ENCODE measurements at regions not wholly inside any gene's neighbourhood (a gene's known extent, or its start where the extent isn't known, plus 50 kb on each side); places are given as distances from the start of the nearest gene placed in this dataset.
A peak's percentile ranks its signal among the peaks of the same experiment; 100 is the strongest.

DNA sequence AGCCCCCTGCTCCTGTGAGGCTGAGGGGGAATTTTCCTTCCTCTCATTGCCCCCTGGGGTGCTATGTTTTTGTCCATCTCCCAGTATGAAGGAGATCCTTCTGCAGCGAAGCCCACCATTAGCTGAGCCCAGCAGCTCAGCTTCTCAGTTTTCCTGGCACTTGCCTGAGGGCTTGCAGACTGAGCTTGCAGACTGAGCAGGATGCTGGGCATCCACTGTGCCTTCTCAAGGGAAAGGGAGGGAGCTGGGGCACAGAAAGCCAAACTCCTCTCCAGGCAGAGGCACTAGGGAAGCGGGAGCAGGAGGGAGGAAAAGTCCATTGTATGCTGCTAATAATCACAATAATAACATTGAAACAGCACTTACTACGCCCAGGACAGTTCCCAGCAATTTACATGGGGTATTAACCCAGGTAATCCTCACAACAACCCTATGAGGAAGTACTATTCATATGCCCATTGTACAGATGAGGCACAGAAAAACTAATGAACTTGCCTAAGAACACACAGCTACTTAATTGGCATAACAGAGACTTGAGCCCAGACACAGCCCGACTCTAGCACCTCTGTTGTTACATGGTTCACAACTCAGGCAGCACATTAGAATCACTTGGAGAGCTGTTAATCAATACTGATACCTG lies 86.9 kb upstream of the SSBP2 start:
- Mint-ChIP-seq H3K27me3 (ENCODE audit: low read depth in 3 of 3) (no peaks in the 10 kb centered on the region), H3K36me3 (no peaks in the 10 kb centered on the region), H3K4me3 (no peak overlapping the region), H3K9me3 (no peaks in the 10 kb centered on the region), H3K4me1 (peaks cover 14% of the 10 kb centered on the region), H3K27ac (peak overlapping the region in 1 of 7 donors; percentile 78)
- Histone ChIP-seq H3K4me3 (replicated peaks in 1 of 3; ENCODE audit: low read depth in 2 of 3, low read length in 3 of 3) (no peak overlapping the region), H3K27ac (ENCODE audit: low read depth in 1 of 2, low read length in 2 of 2) (no peak overlapping the region), H3K4me1 (ENCODE audit: control insufficient read depth in 1 of 2, insufficient read depth in 2 of 2, low read length in 2 of 2) (no peaks in the 10 kb centered on the region), H4K20me1 (ENCODE audit: insufficient read depth, low read length) (no peaks in the 10 kb centered on the region), H3K9ac (ENCODE audit: insufficient read depth, low read length, poor library complexity, severe bottlenecking) (no peak overlapping the region), H2AFZ (ENCODE audit: insufficient read depth, low read depth, low read length, poor library complexity, severe bottlenecking) (peak overlapping the region; percentile 62), H3K79me2 (ENCODE audit: insufficient read depth, low read length) (no peaks in the 10 kb centered on the region), H3K36me3 (replicated peaks in 1 of 2; ENCODE audit: control insufficient read depth in 1 of 2, insufficient read depth in 2 of 2, low read length in 2 of 2) (no peaks in the 10 kb centered on the region), H3K9me3 (replicated peaks in 1 of 2; ENCODE audit: control insufficient read depth in 1 of 2, insufficient read depth in 1 of 2, low read length in 2 of 2) (no peaks in the 10 kb centered on the region), H3K27me3 (ENCODE audit: control insufficient read depth in 2 of 2, insufficient read depth in 2 of 2, low read length in 2 of 2) (no peaks in the 10 kb centered on the region), H3K4me2 (replicated peaks; ENCODE audit: extremely low read depth, low read length, poor library complexity, severe bottlenecking) (no peak overlapping the region)
- TF ChIP-seq, protein P1, sequence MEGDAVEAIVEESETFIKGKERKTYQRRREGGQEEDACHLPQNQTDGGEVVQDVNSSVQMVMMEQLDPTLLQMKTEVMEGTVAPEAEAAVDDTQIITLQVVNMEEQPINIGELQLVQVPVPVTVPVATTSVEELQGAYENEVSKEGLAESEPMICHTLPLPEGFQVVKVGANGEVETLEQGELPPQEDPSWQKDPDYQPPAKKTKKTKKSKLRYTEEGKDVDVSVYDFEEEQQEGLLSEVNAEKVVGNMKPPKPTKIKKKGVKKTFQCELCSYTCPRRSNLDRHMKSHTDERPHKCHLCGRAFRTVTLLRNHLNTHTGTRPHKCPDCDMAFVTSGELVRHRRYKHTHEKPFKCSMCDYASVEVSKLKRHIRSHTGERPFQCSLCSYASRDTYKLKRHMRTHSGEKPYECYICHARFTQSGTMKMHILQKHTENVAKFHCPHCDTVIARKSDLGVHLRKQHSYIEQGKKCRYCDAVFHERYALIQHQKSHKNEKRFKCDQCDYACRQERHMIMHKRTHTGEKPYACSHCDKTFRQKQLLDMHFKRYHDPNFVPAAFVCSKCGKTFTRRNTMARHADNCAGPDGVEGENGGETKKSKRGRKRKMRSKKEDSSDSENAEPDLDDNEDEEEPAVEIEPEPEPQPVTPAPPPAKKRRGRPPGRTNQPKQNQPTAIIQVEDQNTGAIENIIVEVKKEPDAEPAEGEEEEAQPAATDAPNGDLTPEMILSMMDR (IDR thresholded peaks at IDR 0.05), result no peak
- intact Hi-C loops (cut with micrococcal nuclease), result loop anchor here in 1 of 2 donors (5.0 kb wide), 1 partner anchor 410 kb away; no protein-coding TSS in a partner anchor
- no peak for DNase-seq
- WGBS (ENCODE audit: insufficient coverage), result 100% methylated on average over 2 of the region's 4 CpGs

DNA sequence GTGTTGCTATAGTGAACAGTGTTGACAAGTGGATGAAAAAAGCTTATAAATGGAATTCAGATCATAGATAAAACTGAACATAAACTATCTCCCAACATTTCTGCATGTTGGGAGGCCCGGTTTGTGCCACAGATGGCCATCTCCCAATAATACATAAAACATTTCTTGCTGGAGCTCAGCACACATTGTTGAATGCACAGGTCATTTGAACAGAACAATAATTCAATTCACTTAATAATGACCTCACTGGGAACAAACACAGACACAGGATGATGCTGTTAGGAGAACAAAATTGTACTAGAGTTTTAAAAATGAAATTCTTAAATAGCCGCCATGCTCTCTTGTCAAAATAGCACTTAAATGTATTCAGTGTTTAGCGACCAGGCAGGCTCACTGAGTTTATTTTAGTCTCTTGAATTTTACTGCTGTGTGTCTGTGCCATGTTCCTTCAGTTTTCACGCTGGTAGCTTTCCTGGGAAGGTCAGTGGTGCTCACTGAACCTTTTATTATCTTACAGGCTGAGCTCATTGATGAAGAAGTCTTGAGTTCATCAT lies 85.0 kb upstream of the SSBP2 start:
- Histone ChIP-seq H3K9ac (ENCODE audit: insufficient read depth, low read length, poor library complexity, severe bottlenecking) (no peak overlapping the region), H4K20me1 (ENCODE audit: insufficient read depth, low read length) (no peaks in the 10 kb centered on the region), H3K27ac (ENCODE audit: low read depth in 1 of 2, low read length in 2 of 2) (no peak overlapping the region), H3K4me1 (ENCODE audit: control insufficient read depth in 1 of 2, insufficient read depth in 2 of 2, low read length in 2 of 2) (peaks cover 0 to 4% of the 10 kb centered on the region in 2 donors), H3K4me2 (replicated peaks; ENCODE audit: extremely low read depth, low read length, poor library complexity, severe bottlenecking) (no peak overlapping the region), H3K36me3 (replicated peaks in 1 of 2; ENCODE audit: control insufficient read depth in 1 of 2, insufficient read depth in 2 of 2, low read length in 2 of 2) (no peaks in the 10 kb centered on the region), H2AFZ (ENCODE audit: insufficient read depth, low read depth, low read length, poor library complexity, severe bottlenecking) (no peak overlapping the region), H3K27me3 (ENCODE audit: control insufficient read depth in 2 of 2, insufficient read depth in 2 of 2, low read length in 2 of 2) (no peaks in the 10 kb centered on the region), H3K4me3 (replicated peaks in 1 of 3; ENCODE audit: low read depth in 2 of 3, low read length in 3 of 3) (no peak overlapping the region), H3K9me3 (replicated peaks in 1 of 2; ENCODE audit: control insufficient read depth in 1 of 2, insufficient read depth in 1 of 2, low read length in 2 of 2) (no peaks in the 10 kb centered on the region), H3K79me2 (ENCODE audit: insufficient read depth, low read length) (no peaks in the 10 kb centered on the region)
- no peaks in the 10 kb centered on the region for H3K27me3 Mint-ChIP-seq (ENCODE audit: low read depth in 3 of 3)
- peaks cover 23% of the 10 kb centered on the region for H3K4me1 Mint-ChIP-seq
- DNase-seq, result no peak
- TF ChIP-seq, protein P1 (IDR thresholded peaks at IDR 0.05), result no peak
- H3K9me3 Mint-ChIP-seq, result no peaks in the 10 kb centered on the region
- peaks cover 0 to 2% of the 10 kb centered on the region in 2 donors for H3K36me3 Mint-ChIP-seq
- intact Hi-C loops (cut with micrococcal nuclease), result loop anchor here in 1 of 2 donors (5.0 kb wide), 1 partner anchor 409 kb away; no protein-coding TSS in a partner anchor
- H3K27ac Mint-ChIP-seq, result no peak overlapping the region
- 85% methylated on average over 3 of the region's 4 CpGs for WGBS (ENCODE audit: insufficient coverage)
- no peak overlapping the region for H3K4me3 Mint-ChIP-seq
